GM23338 (cell line): ENCODE measurements at regions not wholly inside any gene's neighbourhood (a gene's known extent, or its start where the extent isn't known, plus 50 kb on each side); places are given as distances from the start of the nearest gene placed in this dataset.

Experiments used
- CREB1 ChIP-seq: fragments of 250-450 bp; sonication (Bioruptor Pico); IDR thresholded peaks from 2 replicates; pipeline ENCODE4 v1.5.0; 2020; ENCODE audit warnings: low read depth, mild to moderate bottlenecking, moderate library complexity
- EZH2 ChIP-seq: fragments of 200-600 bp; sonication (generic); IDR thresholded peaks from one replicate; pipeline ENCODE4 v1.8.0; 2017; ENCODE audit warnings: antibody characterized with exemption, mild to moderate bottlenecking, low read depth; ENCODE audit not compliant: unreplicated experiment
- POLR2AphosphoS5 ChIP-seq: IDR thresholded peaks from 2 replicates; pipeline ENCODE4 v1.6.1; 2016; ENCODE audit warnings: antibody characterized with exemption, low read depth
- TF ChIP-seq, protein P1 (sequence below), 2 experiments: fragments of 200-600 bp in 1 of 2; sonication (generic) in 1 of 2; conservative IDR thresholded peaks; 2 replicates each; pipeline versions ENCODE4 v1.5.1 to v1.6.1; 2016 to 2017; ENCODE audit warnings: antibody characterized with exemption in 2 of 2, low read depth in 2 of 2, mild to moderate bottlenecking in 2 of 2, moderate library complexity in 1 of 2

DNA sequence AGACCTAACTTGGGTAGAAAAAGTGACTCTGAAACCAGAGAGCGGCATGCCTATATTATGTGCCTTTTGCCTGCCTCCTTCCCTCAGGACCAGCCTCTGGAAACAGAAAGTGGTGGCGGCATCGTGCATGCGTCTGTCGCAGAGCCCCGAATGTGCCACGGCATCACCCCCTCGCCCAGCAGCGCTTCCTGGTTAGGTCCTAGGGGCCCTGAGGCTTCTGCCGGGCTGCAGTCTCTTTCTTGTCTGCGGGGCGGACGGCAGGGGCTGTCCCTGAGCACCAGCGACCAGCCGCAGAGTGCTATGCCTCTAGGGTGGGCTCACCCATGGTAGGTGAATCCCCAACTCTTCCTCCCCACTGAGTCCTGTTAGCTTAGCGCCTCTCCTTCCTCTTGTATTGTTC lies 68.7 kb downstream of the VSIG4 start:
- TF ChIP-seq, protein P1, sequence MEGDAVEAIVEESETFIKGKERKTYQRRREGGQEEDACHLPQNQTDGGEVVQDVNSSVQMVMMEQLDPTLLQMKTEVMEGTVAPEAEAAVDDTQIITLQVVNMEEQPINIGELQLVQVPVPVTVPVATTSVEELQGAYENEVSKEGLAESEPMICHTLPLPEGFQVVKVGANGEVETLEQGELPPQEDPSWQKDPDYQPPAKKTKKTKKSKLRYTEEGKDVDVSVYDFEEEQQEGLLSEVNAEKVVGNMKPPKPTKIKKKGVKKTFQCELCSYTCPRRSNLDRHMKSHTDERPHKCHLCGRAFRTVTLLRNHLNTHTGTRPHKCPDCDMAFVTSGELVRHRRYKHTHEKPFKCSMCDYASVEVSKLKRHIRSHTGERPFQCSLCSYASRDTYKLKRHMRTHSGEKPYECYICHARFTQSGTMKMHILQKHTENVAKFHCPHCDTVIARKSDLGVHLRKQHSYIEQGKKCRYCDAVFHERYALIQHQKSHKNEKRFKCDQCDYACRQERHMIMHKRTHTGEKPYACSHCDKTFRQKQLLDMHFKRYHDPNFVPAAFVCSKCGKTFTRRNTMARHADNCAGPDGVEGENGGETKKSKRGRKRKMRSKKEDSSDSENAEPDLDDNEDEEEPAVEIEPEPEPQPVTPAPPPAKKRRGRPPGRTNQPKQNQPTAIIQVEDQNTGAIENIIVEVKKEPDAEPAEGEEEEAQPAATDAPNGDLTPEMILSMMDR (conservative IDR thresholded peaks at IDR 0.05; ENCODE audit: low read depth in 2 of 2): no peak
- TF ChIP-seq EZH2 (no peak), POLR2AphosphoS5 (no peak), CREB1 (CRISPR knock-in tag) (no peak)
